CD4-positive, alpha-beta T cell treated with Interleukin-6 for 4 hours (primary cell): ENCODE measurements at regions not wholly inside any gene's neighbourhood (a gene's known extent, or its start where the extent isn't known, plus 50 kb on each side); places are given as distances from the start of the nearest gene placed in this dataset.

Experiments
- DNase-seq: peaks from one replicate; pipeline ENCODE4 v3.0.0-alpha.2; 2020; ENCODE audit warnings: mixed read lengths

DNA sequence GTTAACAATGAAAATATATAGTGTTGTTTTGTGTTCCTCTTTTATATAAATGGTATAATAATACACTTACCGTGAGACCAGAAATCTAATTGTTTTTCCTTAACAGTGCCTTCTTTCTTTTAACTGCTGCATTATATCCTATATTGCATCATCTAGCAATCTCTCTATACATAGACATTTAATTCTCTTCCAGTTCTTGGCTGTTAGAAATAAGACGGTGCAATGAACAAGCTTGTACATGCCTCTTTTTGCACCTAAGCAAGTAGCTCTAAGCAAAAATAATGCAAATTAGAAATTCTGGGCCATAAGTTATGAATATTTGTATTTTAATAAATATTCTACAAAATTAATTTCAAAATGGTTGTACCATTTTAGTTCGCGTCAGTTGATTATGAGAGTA, 55.9 kb upstream of the AHR start:
- no peak for DNase-seq

DNA sequence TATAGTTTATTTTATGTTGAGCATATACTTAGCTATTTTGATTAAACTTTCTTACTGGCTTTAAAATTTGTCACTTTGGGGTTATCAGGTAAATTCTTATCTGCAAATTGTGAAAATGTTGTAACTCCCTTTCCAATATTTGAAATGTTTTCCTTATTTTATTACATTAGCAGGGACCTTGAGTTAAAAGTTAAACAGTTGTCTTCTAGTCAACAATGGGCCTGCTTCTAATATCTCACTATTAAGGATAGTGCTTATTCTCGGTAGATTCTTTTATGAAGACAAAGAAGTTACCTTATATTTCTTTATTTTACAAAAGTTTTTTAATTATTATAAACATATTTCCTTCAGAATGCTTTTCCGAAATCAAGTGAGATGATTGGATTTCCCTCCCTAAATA, 53.7 kb upstream of the AHR start:
- DNase-seq = no peak

DNA sequence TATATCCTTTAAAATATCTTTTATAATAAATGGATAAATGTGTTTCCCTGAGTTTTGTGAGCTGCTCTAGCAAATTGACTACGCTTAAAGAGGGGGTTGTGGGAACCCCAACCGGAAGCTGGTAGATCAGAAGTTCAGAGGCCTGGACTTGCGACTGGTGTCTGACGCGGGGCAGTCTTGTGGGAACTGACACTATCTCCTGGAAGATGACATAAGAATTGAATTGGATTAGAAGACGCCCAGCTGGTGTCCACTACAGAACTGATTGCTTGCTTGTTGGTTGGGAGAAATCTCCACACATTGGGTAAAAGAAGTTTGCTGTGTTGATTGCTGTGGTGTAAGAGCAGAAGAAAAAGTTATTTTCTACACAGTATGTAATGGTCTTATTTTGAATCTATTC, 51.1 kb upstream of the AHR start:
- no peak for DNase-seq

DNA sequence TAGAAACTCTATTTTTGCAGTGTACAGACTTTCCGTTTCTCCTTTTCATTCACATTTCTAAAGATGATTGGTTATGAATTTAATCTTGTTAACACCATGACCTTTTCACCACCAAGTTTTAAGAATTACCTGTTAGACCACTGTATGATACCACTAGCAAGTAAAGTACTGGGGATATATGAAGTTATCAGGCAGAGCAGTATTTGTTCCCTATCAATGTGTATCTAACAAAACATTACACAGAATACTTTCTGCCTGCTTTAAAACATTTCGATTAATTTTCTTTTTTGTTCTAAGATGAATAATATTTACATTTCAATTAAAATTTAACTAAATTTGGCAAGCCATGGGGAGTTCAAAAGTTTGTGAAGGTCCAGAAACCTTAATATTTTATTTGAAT, 49.9 kb upstream of the AHR start:
- DNase-seq = no peak
